ENCODE measurements at regions not wholly inside any gene's neighbourhood (a gene's known extent, or its start where the extent isn't known, plus 50 kb on each side); places are given as distances from the start of the nearest gene placed in this dataset.

DNA sequence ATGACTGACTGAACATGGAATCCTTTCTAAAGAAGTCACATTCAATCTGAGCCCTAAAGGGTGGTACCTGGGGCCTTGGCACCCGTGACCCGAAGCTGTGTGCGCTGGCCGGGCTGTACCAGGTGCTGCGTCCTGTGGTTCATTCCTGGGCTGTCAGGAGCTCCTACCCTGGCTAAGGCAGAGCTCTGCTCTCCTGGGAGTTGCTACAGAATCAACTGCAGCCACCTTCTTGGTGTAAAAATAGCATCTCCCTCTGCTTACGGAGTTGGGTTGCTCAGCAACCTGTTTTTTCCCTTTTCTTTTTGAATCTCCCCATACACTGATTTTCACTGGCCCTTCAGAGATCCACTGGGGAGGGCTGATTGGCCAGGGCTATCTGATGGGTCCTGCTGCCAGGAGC lies 236.6 kb upstream of the PDE10A start (continued):
- TF ChIP-seq NFATC3 (CRISPR knock-in tag; IDR thresholded peaks at IDR 0.05) (no peak), ZNF121 (CRISPR knock-in tag; IDR thresholded peaks at IDR 0.05) (no peak), FOXK1 (CRISPR knock-in tag; IDR thresholded peaks at IDR 0.05; ENCODE audit: borderline replicate concordance, low read depth) (no peak), MAFG (CRISPR knock-in tag; IDR thresholded peaks at IDR 0.05) (no peak), ELF4 (CRISPR knock-in tag; IDR thresholded peaks at IDR 0.05; ENCODE audit: borderline replicate concordance) (no peak), ISL2 (CRISPR knock-in tag; IDR thresholded peaks at IDR 0.05) (no peak)
- TF ChIP-seq, protein P1, sequence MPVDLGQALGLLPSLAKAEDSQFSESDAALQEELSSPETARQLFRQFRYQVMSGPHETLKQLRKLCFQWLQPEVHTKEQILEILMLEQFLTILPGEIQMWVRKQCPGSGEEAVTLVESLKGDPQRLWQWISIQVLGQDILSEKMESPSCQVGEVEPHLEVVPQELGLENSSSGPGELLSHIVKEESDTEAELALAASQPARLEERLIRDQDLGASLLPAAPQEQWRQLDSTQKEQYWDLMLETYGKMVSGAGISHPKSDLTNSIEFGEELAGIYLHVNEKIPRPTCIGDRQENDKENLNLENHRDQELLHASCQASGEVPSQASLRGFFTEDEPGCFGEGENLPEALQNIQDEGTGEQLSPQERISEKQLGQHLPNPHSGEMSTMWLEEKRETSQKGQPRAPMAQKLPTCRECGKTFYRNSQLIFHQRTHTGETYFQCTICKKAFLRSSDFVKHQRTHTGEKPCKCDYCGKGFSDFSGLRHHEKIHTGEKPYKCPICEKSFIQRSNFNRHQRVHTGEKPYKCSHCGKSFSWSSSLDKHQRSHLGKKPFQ (CRISPR knock-in tag; IDR thresholded peaks at IDR 0.05; ENCODE audit: insufficient replicate concordance): no peak
- TF ChIP-seq, protein P2, sequence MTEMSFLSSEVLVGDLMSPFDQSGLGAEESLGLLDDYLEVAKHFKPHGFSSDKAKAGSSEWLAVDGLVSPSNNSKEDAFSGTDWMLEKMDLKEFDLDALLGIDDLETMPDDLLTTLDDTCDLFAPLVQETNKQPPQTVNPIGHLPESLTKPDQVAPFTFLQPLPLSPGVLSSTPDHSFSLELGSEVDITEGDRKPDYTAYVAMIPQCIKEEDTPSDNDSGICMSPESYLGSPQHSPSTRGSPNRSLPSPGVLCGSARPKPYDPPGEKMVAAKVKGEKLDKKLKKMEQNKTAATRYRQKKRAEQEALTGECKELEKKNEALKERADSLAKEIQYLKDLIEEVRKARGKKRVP (CRISPR knock-in tag; IDR thresholded peaks at IDR 0.05): no peak
- TF ChIP-seq, protein P3, sequence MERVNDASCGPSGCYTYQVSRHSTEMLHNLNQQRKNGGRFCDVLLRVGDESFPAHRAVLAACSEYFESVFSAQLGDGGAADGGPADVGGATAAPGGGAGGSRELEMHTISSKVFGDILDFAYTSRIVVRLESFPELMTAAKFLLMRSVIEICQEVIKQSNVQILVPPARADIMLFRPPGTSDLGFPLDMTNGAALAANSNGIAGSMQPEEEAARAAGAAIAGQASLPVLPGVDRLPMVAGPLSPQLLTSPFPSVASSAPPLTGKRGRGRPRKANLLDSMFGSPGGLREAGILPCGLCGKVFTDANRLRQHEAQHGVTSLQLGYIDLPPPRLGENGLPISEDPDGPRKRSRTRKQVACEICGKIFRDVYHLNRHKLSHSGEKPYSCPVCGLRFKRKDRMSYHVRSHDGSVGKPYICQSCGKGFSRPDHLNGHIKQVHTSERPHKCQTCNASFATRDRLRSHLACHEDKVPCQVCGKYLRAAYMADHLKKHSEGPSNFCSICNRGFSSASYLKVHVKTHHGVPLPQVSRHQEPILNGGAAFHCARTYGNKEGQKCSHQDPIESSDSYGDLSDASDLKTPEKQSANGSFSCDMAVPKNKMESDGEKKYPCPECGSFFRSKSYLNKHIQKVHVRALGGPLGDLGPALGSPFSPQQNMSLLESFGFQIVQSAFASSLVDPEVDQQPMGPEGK (CRISPR knock-in tag; IDR thresholded peaks at IDR 0.05): no peak
- TF ChIP-seq, protein P4, sequence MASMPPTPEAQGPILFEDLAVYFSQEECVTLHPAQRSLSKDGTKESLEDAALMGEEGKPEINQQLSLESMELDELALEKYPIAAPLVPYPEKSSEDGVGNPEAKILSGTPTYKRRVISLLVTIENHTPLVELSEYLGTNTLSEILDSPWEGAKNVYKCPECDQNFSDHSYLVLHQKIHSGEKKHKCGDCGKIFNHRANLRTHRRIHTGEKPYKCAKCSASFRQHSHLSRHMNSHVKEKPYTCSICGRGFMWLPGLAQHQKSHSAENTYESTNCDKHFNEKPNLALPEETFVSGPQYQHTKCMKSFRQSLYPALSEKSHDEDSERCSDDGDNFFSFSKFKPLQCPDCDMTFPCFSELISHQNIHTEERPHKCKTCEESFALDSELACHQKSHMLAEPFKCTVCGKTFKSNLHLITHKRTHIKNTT (CRISPR knock-in tag; IDR thresholded peaks at IDR 0.05): no peak
- TF ChIP-seq, protein P5, sequence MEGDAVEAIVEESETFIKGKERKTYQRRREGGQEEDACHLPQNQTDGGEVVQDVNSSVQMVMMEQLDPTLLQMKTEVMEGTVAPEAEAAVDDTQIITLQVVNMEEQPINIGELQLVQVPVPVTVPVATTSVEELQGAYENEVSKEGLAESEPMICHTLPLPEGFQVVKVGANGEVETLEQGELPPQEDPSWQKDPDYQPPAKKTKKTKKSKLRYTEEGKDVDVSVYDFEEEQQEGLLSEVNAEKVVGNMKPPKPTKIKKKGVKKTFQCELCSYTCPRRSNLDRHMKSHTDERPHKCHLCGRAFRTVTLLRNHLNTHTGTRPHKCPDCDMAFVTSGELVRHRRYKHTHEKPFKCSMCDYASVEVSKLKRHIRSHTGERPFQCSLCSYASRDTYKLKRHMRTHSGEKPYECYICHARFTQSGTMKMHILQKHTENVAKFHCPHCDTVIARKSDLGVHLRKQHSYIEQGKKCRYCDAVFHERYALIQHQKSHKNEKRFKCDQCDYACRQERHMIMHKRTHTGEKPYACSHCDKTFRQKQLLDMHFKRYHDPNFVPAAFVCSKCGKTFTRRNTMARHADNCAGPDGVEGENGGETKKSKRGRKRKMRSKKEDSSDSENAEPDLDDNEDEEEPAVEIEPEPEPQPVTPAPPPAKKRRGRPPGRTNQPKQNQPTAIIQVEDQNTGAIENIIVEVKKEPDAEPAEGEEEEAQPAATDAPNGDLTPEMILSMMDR (CRISPR knock-in tag; IDR thresholded peaks at IDR 0.05): no peak
